Right lobe of liver (tissue), 4 donors: ENCODE measurements at regions not wholly inside any gene's neighbourhood (a gene's known extent, or its start where the extent isn't known, plus 50 kb on each side); places are given as distances from the start of the nearest gene placed in this dataset.

Experiments used
- POLR2A ChIP-seq: fragments of 450-650 bp; IDR thresholded peaks from one replicate; pipeline ENCODE4 v1.6.1; 2017; ENCODE audit warnings: antibody characterized with exemption, mild to moderate bottlenecking
- TF ChIP-seq, protein P1 (sequence below), 4 donors: fragments of 200-600 bp in 3 of 4; fragments of 450-650 bp in 1 of 4; IDR thresholded peaks; one replicate each; pipeline versions ENCODE4 v1.5.1 to v1.8.0; 2016 to 2022; ENCODE audit warnings: antibody characterized with exemption in 4 of 4, mild to moderate bottlenecking in 2 of 4
- donor health status: DM: no; HTN: no; CAD: no.
- donor health status: DM: no; HTN: no; CAD: no.
- donor health status: DM: no; HTN: yes; CAD: no.

DNA sequence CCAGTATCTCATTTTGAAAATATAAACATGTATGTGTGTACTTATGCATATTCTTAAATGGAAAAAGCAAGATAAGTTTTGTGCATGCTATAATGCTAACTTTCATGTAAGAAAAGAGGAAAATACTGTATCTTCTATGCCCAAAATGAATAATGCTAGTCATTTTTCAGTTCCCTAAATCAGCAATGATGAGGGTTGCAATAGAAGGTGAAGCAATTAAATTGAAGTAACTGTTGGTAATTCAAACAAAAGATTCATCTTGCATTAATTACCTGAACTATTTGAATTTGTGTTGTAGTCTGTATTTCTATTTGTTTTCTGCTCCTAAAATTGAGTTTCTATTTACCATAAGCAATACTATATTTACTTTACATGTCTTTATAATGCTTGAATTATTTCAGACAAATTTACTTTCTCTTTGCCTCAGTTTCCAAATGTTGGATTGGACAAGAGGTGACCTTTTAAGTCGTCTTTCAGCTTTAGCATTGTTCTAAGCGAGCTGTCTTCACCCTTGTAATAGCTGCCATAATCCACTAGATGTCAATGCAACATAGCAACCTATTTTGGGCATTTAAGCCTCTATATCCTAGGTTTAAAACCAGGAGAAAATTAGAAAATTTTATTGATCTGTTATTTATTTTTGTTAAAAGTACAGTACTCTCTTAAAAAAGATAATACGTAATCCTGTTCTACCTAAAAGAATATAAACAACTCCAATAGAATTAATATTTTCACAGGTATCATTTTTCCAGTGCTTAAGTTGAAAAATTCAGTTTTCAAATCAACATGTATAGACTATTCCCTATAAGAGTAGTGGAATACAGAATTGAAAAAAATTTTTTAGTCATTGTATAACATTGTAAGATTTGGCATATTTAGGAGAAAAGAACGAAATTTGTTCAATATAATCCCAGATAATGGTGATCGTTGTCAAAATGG is 52.3 kb upstream of the IFNGR1 start:
- TF ChIP-seq, protein P1, sequence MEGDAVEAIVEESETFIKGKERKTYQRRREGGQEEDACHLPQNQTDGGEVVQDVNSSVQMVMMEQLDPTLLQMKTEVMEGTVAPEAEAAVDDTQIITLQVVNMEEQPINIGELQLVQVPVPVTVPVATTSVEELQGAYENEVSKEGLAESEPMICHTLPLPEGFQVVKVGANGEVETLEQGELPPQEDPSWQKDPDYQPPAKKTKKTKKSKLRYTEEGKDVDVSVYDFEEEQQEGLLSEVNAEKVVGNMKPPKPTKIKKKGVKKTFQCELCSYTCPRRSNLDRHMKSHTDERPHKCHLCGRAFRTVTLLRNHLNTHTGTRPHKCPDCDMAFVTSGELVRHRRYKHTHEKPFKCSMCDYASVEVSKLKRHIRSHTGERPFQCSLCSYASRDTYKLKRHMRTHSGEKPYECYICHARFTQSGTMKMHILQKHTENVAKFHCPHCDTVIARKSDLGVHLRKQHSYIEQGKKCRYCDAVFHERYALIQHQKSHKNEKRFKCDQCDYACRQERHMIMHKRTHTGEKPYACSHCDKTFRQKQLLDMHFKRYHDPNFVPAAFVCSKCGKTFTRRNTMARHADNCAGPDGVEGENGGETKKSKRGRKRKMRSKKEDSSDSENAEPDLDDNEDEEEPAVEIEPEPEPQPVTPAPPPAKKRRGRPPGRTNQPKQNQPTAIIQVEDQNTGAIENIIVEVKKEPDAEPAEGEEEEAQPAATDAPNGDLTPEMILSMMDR (IDR thresholded peaks at IDR 0.05): peak; percentile 84 to 94 (median 87)
- no peak for TF ChIP-seq POLR2A
